Nephron progenitor cell (in vitro differentiated cells): ENCODE measurements at regions not wholly inside any gene's neighbourhood (a gene's known extent, or its start where the extent isn't known, plus 50 kb on each side); places are given as distances from the start of the nearest gene placed in this dataset.
"Not testable (repeated sequence)": the region's sequence is repeated elsewhere in the genome, so short reads cannot be mapped to it uniquely, and the experiment has no call there.

ENCODE experiments used
- DNase-seq: peaks from one replicate; pipeline ENCODE4 v3.0.0; 2021
- H3K27ac Mint-ChIP-seq: 2 replicates; pipeline ENCODE4 v1.8.0; 2021; ENCODE audit warnings: mild to moderate bottlenecking, moderate library complexity, mixed read lengths
- H3K27me3 Mint-ChIP-seq: 2 replicates; pipeline ENCODE4 v1.8.0; 2021; ENCODE audit warnings: mild to moderate bottlenecking, low read depth, mixed read lengths; ENCODE audit not compliant: poor library complexity
- H3K36me3 Mint-ChIP-seq: 2 replicates; pipeline ENCODE4 v1.8.0; 2021; ENCODE audit warnings: low read depth, mixed read lengths
- H3K4me1 Mint-ChIP-seq: 2 replicates; pipeline ENCODE4 v1.8.0; 2021; ENCODE audit warnings: mixed read lengths
- H3K4me3 Mint-ChIP-seq: 2 replicates; pipeline ENCODE4 v1.8.0; 2021; ENCODE audit warnings: mild to moderate bottlenecking, moderate library complexity, mixed read lengths
- H3K9me3 Mint-ChIP-seq: 2 replicates; pipeline ENCODE4 v1.8.0; 2021; ENCODE audit warnings: mild to moderate bottlenecking, moderate library complexity, mixed read lengths
- CTCF ChIP-seq: fragments of 200-600 bp; sonication (generic); IDR thresholded peaks from 2 replicates; pipeline ENCODE4 v1.5.0; 2021; ENCODE audit warnings: antibody characterized with exemption

- Mint-ChIP-seq H3K27ac (no peak overlapping the region), H3K27me3 (peaks cover 5% of the 10 kb centered on the region), H3K4me1 (no peaks in the 10 kb centered on the region)
These were observed 805.4 kb downstream of the TRIB2 start for GRCh38 chr2:13522096-13522495.

GRCh38 chr2:13522917-13523821 lies 806.4 kb downstream of the TRIB2 start:
- H3K36me3 Mint-ChIP-seq = no peaks in the 10 kb centered on the region
- peaks cover 5% of the 10 kb centered on the region for H3K27me3 Mint-ChIP-seq
- no peaks in the 10 kb centered on the region for H3K9me3 Mint-ChIP-seq
- no peak overlapping the region for H3K27ac Mint-ChIP-seq
- no peak for TF ChIP-seq CTCF
- no peak overlapping the region for H3K4me3 Mint-ChIP-seq
- no peaks in the 10 kb centered on the region for H3K4me1 Mint-ChIP-seq
- DNase-seq = no peak

More at GRCh38 chr2:13522096-13522495, 805.4 kb downstream of the TRIB2 start:
- H3K9me3 Mint-ChIP-seq = no peaks in the 10 kb centered on the region
- TF ChIP-seq CTCF = no peak
- no peaks in the 10 kb centered on the region for H3K36me3 Mint-ChIP-seq
- no peak for DNase-seq
- no peak overlapping the region for H3K4me3 Mint-ChIP-seq

- no peak for TF ChIP-seq CTCF
- peaks cover 5% of the 10 kb centered on the region for H3K27me3 Mint-ChIP-seq
- no peaks in the 10 kb centered on the region for H3K4me1 Mint-ChIP-seq
- H3K9me3 Mint-ChIP-seq = no peaks in the 10 kb centered on the region
- DNase-seq = no peak
- no peaks in the 10 kb centered on the region for H3K36me3 Mint-ChIP-seq
- peak overlapping the region; percentile 22 for H3K27ac Mint-ChIP-seq
- no peak overlapping the region for H3K4me3 Mint-ChIP-seq
These were observed 807.8 kb downstream of the TRIB2 start for GRCh38 chr2:13524492-13524891.

GRCh38 chr2:13531735-13532410 lies 815.1 kb downstream of the TRIB2 start:
- not testable (repeated sequence) for H3K9me3 Mint-ChIP-seq, H3K4me3 Mint-ChIP-seq, H3K36me3 Mint-ChIP-seq, H3K27me3 Mint-ChIP-seq, DNase-seq, H3K4me1 Mint-ChIP-seq
- H3K27ac Mint-ChIP-seq = peak overlapping the region; percentile 41

- H3K27me3 Mint-ChIP-seq, H3K9me3 Mint-ChIP-seq, H3K27ac Mint-ChIP-seq, H3K4me3 Mint-ChIP-seq, DNase-seq, H3K36me3 Mint-ChIP-seq, H3K4me1 Mint-ChIP-seq: not testable (repeated sequence)
These were observed 816.2 kb downstream of the TRIB2 start for GRCh38 chr2:13532781-13533523.

GRCh38 chr2:13533524-13533922 lies 816.8 kb downstream of the TRIB2 start:
- Mint-ChIP-seq H3K27me3 (peaks cover 3% of the 10 kb centered on the region), H3K4me1 (peaks cover 4% of the 10 kb centered on the region), H3K4me3 (no peak overlapping the region), H3K27ac (no peak overlapping the region), H3K9me3 (peaks cover 4% of the 10 kb centered on the region), H3K36me3 (no peaks in the 10 kb centered on the region)
- TF ChIP-seq CTCF = no peak
- DNase-seq = no peak
